ENCODE measurements at regions not wholly inside any gene's neighbourhood (a gene's known extent, or its start where the extent isn't known, plus 50 kb on each side); places are given as distances from the start of the nearest gene placed in this dataset.
A peak's percentile ranks its signal among the peaks of the same experiment; 100 is the strongest.
"Not testable (repeated sequence)": the region's sequence is repeated elsewhere in the genome, so short reads cannot be mapped to it uniquely, and the experiment has no call there.

DNA sequence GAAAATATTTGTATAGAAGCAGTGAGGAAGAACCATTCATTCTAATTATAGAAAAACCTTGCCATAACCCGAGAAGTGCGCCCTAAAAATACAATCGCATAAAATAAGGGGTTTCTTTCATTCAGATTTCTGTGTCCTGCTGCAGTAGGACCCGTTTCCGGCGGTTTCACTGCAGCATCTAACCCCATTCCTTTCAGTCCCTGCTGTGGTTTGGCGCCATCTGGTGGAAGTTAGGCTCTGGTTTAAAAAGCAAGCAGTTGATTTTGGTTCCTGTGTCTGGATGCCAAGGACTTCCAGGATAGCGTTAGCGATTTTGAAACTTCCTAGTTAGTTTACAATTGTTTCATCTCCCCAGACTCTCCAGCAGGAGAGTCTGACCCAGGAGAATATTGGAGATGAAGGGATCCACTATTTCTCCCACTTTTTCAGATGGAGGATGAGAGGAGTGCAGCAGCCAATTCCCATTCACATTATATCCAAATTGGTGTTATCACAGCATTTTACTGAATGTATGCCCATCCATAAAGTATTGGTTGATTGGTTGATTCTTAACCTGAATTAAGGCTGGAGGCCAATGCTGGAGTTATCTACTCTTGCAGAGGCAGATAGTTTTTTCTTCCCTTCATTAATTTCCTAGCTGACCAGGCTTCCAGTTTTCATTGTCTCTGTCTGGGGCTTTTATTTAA is 128.8 kb upstream of the CACNA2D1 start:
- TF ChIP-seq, protein P1, sequence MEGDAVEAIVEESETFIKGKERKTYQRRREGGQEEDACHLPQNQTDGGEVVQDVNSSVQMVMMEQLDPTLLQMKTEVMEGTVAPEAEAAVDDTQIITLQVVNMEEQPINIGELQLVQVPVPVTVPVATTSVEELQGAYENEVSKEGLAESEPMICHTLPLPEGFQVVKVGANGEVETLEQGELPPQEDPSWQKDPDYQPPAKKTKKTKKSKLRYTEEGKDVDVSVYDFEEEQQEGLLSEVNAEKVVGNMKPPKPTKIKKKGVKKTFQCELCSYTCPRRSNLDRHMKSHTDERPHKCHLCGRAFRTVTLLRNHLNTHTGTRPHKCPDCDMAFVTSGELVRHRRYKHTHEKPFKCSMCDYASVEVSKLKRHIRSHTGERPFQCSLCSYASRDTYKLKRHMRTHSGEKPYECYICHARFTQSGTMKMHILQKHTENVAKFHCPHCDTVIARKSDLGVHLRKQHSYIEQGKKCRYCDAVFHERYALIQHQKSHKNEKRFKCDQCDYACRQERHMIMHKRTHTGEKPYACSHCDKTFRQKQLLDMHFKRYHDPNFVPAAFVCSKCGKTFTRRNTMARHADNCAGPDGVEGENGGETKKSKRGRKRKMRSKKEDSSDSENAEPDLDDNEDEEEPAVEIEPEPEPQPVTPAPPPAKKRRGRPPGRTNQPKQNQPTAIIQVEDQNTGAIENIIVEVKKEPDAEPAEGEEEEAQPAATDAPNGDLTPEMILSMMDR (IDR thresholded peaks at IDR 0.05; ENCODE audit: low read length, missing control alignments): peak; percentile 92
- H3K4me3 ChIP-seq (replicated peaks; ENCODE audit: low read depth, low read length): no peak overlapping the region
- DNase-seq (ENCODE audit: low read depth): peak; percentile 93

- not testable (repeated sequence) for DNase-seq (ENCODE audit: low read depth); H3K4me3 ChIP-seq (replicated peaks; ENCODE audit: low read depth, low read length)
Measured at GRCh38 chr7:82571047-82571446, 127.5 kb upstream of the CACNA2D1 start.

DNA sequence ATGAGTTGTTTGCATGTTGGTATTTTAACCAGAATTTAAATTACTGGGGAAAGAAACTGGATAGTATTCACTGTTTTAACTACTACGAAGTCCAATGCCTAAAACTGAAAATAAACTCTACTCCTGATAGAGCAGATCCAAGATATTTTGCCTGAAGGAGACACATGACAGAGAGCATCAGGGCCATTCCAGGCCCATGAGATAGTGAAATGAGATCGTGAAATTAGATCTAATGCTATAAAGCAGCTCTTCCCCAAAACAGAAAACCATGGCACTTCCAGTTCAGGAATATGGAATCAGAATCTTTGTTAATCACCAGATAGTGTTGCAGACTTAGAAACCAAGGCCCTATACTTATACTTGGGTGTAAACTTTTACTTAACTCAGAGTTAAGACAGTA is 124.3 kb upstream of the CACNA2D1 start:
- TF ChIP-seq, protein P1 (IDR thresholded peaks at IDR 0.05; ENCODE audit: low read length, missing control alignments): no peak
- H3K4me3 ChIP-seq (replicated peaks; ENCODE audit: low read depth, low read length): no peak overlapping the region
- DNase-seq (ENCODE audit: low read depth): no peak

- TF ChIP-seq, protein P1 (IDR thresholded peaks at IDR 0.05; ENCODE audit: low read length, missing control alignments): no peak
- DNase-seq (ENCODE audit: low read depth): no peak
- H3K4me3 ChIP-seq (replicated peaks; ENCODE audit: low read depth, low read length): no peak overlapping the region
Measured at GRCh38 chr7:82567356-82567755, 123.8 kb upstream of the CACNA2D1 start.

GRCh38 chr7:82566752-82567151 is 123.2 kb upstream of the CACNA2D1 start:
- no peak overlapping the region for H3K4me3 ChIP-seq (replicated peaks; ENCODE audit: low read depth, low read length)
- DNase-seq (ENCODE audit: low read depth): no peak
- TF ChIP-seq, protein P1 (IDR thresholded peaks at IDR 0.05; ENCODE audit: low read length, missing control alignments): no peak

DNA sequence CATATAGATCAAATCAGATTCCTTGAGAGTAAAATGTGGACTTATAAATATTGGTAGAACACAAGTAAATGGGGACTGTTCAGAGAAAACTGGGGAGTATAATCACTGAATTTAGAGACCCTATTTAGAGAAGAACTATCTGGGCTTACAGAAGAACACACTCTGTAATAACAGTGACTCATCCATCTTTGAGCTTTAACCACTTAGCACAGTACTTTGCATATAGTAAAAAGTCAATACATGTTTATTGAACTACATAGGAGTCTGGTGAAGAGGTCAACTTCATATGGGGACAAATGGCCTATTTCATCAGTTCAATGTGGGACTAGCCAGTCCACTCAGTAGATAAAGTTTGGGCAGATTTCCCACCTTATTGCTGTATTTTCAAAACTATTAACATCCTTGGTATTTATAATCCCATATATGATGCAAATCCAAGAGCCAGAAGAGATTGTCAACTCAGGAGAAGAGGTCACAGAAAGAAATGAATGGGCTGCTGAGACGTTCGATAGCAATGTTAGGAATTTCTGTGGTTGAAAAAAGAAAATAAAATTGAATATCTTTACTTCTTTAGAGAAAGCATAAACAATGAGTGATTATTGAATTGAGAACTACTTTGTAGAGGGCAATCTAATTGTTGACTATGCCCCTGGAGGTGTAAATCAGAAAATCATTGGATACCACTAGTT is 119.3 kb upstream of the CACNA2D1 start:
- peak; percentile 62 for DNase-seq (ENCODE audit: low read depth)
- TF ChIP-seq, protein P1 (IDR thresholded peaks at IDR 0.05; ENCODE audit: low read length, missing control alignments): no peak
- H3K4me3 ChIP-seq (replicated peaks; ENCODE audit: low read depth, low read length): no peak overlapping the region

- H3K4me3 ChIP-seq (replicated peaks; ENCODE audit: low read depth, low read length): no peak overlapping the region
- TF ChIP-seq, protein P1 (IDR thresholded peaks at IDR 0.05; ENCODE audit: low read length, missing control alignments): no peak
- DNase-seq (ENCODE audit: low read depth): no peak
Measured at GRCh38 chr7:82559193-82559805, 115.7 kb upstream of the CACNA2D1 start.

Measured in fibroblast of pulmonary artery (primary cell).